HG03432 (cell line): ENCODE measurements at regions not wholly inside any gene's neighbourhood (a gene's known extent, or its start where the extent isn't known, plus 50 kb on each side); places are given as distances from the start of the nearest gene placed in this dataset.

Experiments
- ATAC-seq: cut with Tn5 transposase; IDR thresholded peaks from one replicate; pipeline ENCODE4 v1.9.1; 2021; ENCODE audit warnings: mild to moderate bottlenecking, moderate library complexity; ENCODE audit not compliant: unreplicated experiment

DNA sequence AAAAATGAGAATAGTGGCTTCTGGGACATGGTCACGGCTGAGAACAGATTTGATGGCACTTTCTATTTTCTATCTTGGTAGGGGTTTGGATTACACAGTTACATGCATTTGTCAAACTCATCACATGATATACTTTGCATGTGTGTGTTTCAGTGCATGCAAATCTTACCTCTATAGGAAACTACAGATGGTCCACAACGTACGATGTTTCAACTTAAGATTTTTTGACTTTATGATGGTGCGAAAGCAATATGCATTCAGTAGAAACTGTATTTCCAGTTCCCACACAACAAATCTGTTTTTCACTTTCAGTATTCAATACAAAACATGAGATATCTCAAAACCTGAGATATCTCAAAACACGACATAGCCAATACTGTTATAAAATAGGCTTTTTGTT is 231.8 kb upstream of the SPTLC3 start:
- ATAC-seq, result no peak

GRCh38 chr20:12786276-12786675 is 222.5 kb upstream of the SPTLC3 start:
- ATAC-seq, result no peak

DNA sequence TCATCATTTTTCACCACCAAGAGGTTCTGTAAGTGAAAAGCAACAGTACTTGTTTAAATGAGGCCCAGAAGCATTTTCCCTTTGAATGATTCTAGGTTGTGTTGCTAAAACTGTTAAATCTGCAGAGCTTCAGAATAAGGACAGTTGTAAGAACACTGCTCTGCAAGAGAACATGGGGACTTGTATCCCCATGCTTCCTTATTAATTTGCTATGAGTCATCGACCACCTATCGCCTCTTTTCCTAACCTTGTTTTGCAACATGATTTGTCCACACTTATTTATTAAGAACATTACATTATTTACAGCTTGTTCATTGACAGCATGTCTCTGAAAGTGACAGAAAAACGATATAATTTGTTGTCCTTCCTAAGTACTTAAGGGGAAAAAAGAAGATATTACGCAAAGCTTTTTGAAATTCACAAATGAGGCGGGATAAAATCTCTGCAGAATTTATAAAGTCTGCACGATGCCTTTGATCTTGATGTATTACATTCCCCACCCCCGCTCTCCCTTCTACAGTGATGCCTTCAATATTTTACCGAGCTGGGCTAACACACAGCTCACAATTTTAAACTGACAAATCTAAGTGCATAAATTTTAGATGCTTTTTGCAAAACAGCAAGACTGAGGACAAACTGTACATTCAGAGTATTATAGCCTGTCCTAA is 220.0 kb upstream of the SPTLC3 start:
- no peak for ATAC-seq

- no peak for ATAC-seq
These were observed 217.9 kb upstream of the SPTLC3 start for GRCh38 chr20:12790859-12791258.

- no peak for ATAC-seq
These were observed 210.5 kb upstream of the SPTLC3 start for GRCh38 chr20:12798286-12798685.

DNA sequence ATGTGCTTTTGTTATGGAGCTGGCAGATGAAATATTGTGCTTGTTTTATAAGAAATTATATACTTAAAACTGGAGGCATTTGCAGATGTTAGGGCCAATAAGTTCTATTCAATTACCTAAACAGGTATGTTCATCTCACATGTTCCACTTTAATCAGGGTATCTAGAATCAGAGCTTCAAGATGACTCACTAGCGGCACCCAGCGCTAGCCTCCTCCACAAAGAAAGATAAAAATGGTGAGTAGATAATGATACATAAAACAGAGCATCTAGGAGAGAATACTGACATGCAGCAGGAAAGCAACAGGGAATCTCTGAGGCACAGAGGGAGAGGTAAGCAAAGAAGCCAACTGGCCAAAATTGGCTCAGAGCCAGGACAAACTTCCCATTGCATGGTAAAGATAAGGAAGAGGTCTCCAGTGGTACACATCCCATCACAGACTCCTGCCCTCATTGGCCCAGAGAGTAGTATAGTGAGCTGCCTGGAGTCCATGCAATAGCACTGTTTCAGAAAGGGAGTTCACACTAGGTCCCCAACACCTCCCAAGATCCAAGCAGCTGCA is 200.7 kb upstream of the SPTLC3 start:
- no peak for ATAC-seq

- no peak for ATAC-seq
These were observed 193.5 kb upstream of the SPTLC3 start for GRCh38 chr20:12815231-12815768.

- no peak for ATAC-seq
These were observed 192.9 kb upstream of the SPTLC3 start for GRCh38 chr20:12815778-12816408.

DNA sequence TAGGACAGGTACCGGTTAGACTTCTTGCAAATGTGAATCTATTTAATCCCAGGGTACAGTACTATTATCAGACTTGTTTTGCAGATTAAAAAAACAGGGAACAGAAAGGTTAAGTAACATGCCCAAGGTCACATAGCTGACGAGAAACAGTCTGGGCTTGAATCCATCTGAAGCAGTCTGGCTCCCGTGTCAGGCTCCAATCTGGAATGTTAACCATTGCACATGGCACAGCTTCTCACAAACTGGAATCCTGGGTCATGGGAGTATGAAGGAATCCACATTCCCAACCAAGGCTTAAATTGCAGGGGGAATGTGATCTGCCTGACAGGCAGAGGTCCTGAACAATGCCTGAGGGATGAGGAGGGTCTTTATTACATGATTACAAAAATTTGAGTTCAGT is 187.5 kb upstream of the SPTLC3 start:
- ATAC-seq, result no peak

- no peak for ATAC-seq
These were observed 185.0 kb upstream of the SPTLC3 start for GRCh38 chr20:12823734-12824133.

DNA sequence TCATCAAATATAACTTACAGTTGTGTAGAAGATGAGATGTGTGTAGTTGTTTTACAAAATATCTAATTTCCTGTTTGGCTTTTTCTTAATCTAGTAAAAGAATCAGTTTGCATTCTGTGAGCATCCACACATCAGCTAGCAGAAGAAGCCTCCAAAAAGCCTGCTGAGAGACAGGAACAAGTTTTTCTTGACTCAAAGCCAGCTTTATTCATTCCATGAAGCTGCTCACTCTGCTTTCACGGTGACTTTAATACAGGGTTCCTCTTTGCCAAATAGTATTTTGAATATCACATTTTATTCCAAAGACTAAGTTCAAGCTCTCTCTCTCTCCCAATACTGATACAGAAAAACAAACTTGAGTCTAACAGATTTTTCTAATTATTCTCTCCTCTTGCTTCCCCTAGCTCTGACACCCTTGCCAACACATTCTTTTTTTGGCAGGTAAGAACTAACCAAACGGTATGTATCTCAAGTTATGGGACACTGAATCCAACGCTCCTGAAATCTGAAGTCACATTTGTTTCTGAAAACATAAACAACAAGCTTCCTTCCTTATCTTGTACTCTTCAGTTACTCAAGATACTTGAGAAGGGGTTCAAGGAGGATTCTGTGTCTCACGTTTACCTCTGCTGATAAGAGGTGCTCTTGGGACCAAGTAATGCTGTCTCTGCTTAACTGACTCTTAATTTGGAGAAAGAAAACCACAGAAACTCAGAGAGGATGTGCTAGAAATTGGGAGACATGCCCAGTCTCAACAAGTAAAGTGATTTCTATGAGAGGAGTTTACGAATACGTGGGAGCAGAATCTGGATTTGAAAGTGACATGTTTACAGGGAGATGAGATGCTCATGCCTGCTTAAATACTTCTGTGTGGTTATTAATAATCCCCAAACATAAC is 184.2 kb upstream of the SPTLC3 start:
- ATAC-seq, result no peak

GRCh38 chr20:12825226-12825595 is 183.6 kb upstream of the SPTLC3 start:
- no peak for ATAC-seq

GRCh38 chr20:12827816-12828385 is 180.9 kb upstream of the SPTLC3 start:
- no peak for ATAC-seq

- ATAC-seq, result no peak
These were observed 179.6 kb upstream of the SPTLC3 start for GRCh38 chr20:12829170-12829569.

- ATAC-seq, result no peak
These were observed 174.9 kb upstream of the SPTLC3 start for GRCh38 chr20:12833861-12834260.

DNA sequence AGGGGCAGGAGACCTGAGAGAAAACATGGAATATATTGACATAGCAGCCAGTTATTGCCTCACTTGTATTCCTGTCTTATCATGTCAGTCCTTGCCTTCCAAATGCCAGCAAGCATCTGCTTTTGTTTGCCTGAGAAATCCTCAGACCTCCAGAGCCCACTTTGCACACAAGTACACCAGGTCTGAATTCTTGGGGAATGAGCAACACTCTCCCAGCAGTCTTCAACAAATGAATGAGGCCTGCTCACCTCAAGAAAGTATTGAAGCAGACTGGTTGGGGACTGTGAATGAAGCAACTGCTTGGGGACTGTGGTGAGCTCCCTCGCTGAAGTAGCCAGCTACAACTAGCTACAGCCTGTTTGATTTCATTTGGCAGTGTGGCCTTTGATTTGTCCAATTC is 172.8 kb upstream of the SPTLC3 start:
- no peak for ATAC-seq

DNA sequence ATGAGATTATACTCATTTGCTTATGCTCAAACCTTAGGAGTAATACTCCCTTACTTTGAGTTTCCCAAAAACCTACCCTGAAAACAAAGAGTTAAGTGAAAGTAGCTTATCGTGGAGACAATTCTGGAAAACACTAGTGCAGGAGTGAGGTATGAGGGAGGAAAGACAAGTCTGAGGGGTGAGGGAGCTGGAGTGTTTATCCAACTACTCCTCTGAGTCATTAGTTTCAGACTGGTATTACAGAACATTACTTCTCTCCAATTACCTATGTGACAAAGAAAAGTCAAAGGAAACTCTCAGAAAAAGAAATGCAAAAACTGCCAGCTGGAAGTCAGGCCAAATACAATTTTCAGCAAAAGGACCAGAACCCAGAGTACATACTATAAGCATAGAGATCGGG is 171.1 kb upstream of the SPTLC3 start:
- no peak for ATAC-seq

GRCh38 chr20:12838261-12838866 is 170.4 kb upstream of the SPTLC3 start:
- ATAC-seq, result no peak

DNA sequence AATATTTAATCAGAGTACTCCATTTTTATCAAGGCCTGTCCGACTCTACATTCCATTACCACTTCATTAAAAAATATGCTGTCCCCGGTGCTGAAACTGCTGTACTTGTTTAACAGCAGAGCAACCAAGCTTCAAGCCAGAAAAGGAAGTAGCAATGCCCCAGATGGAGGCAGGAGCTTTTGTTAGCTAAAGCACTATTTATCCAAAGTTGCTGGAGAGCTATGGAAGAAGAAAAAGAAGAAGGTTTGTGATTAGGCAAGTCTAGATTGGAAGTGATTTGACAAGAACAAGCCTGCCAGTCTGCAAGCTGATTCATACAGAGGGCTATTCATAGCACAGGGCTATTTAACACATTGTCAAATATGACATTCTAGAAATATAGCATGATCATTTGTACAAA is 160.9 kb upstream of the SPTLC3 start:
- no peak for ATAC-seq

DNA sequence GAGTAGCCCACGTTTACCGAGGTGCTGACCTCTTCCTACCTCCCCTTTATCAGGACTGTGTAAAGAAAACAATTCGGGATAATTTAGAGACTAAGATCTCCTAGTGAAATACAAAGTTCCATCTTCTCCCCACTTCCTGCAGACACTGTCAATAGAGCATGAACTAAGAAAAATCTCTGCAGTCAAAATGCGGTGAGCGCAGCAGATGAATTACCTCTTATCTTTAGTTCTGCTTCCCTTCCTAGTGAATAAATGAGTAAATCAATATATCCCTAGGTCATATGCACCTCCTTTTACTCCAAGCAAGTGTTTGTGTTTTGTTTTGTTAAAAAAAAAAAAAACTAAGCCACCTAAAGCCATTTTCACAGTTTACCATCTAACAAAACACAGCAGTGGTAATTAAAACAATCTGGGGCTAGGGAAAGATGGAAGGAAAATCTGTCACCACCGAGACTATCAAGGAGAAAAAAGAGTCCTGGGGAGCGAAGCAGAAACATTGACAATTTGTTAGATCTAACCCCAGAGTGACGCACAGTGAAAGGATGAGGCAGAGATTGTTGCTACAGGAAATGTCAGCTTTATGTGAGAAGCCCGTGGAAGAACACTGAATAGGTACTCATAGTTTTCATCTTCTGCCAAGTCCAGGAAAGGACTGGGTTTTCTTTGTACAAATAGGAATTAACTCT is 159.4 kb upstream of the SPTLC3 start:
- ATAC-seq, result no peak
